C4-2B (cell line): ENCODE measurements at regions not wholly inside any gene's neighbourhood (a gene's known extent, or its start where the extent isn't known, plus 50 kb on each side); places are given as distances from the start of the nearest gene placed in this dataset.

Experiments
- H3K27ac ChIP-seq: fragments of 450-650 bp; 2 replicates; pipeline ENCODE4 v1.5.1; 2017
- CTCF ChIP-seq: fragments of 450-650 bp; conservative IDR thresholded peaks from 2 replicates; pipeline ENCODE4 v1.5.1; 2017; ENCODE audit warnings: mild to moderate bottlenecking
- ZFX ChIP-seq: fragments of 450-650 bp; IDR thresholded peaks from 2 replicates; pipeline ENCODE4 v1.6.1; 2017

- TF ChIP-seq ZFX (no peak), CTCF (no peak)
Observed at GRCh38 chr1:112319371-112320040, 76.5 kb upstream of the CTTNBP2NL start.

DNA sequence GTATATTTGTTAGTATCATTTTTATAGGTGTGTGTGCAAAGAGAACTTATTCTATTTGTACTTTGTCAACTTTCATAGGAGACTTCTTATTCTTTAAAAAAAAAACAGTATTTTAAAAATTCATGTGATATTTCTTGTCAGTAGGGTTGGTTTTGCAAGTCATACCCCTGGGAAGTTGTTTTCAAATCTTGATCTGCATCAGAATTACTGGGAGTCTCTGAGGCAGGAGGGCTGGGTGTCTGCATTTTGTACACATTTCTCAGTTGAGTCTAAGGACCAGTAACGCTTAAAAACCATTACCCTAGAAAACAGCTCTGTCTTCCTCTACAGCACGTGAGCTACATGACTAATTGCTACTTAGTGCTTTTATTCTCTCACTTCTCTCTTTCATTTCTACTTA is 76.0 kb upstream of the CTTNBP2NL start:
- no peak overlapping the region for H3K27ac ChIP-seq

More at GRCh38 chr1:112319371-112320040, 76.5 kb upstream of the CTTNBP2NL start:
- H3K27ac ChIP-seq = no peak overlapping the region

GRCh38 chr1:112322018-112322417 is 74.0 kb upstream of the CTTNBP2NL start:
- no peak for TF ChIP-seq ZFX
- no peak for TF ChIP-seq CTCF
- no peak overlapping the region for H3K27ac ChIP-seq

More for the DNA sequence above, 76.0 kb upstream of the CTTNBP2NL start:
- TF ChIP-seq ZFX (no peak), CTCF (no peak)

GRCh38 chr1:112322983-112323678 is 72.9 kb upstream of the CTTNBP2NL start:
- H3K27ac ChIP-seq = no peak overlapping the region
- TF ChIP-seq CTCF = no peak
- no peak for TF ChIP-seq ZFX

- H3K27ac ChIP-seq = no peak overlapping the region
- TF ChIP-seq ZFX (no peak), CTCF (no peak)
Observed at GRCh38 chr1:112325504-112325903, 70.5 kb upstream of the CTTNBP2NL start.

DNA sequence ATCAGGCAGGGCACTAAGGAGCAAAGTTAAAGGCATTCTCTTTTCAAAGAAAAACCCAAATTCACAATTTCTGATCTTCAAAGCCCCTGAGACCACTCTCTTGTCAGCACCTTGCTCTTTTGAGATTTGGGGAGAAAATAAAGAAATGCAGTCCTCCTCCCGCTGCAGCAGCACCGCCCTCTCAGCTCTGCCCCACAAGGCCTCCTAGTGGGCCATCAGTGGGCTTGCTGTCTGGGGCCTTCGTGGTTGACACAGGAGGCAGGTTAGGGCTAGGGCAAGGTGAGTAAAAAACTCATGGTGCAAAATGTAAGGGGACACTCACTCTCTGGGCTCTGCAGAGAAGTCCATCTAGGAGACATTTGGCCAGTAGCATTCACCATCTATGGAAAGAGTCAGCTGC is 67.4 kb upstream of the CTTNBP2NL start:
- no peak for TF ChIP-seq ZFX
- no peak for TF ChIP-seq CTCF
- no peak overlapping the region for H3K27ac ChIP-seq
